SIG-M5 treated with dmso at 0.1 percent for 504 hours (cell line): ENCODE measurements at regions not wholly inside any gene's neighbourhood (a gene's known extent, or its start where the extent isn't known, plus 50 kb on each side); places are given as distances from the start of the nearest gene placed in this dataset.
"Not testable (repeated sequence)": the region's sequence is repeated elsewhere in the genome, so short reads cannot be mapped to it uniquely, and the experiment has no call there.

Experiments used
- DNase-seq: peaks from one replicate; lab custom pipeline; 2025; ENCODE audit not compliant: unreplicated experiment; lab: John Stamatoyannopoulos, UW

- not testable (repeated sequence) for DNase-seq
Observed at GRCh38 chr16:5162801-5163200, 65.2 kb upstream of the EEF2KMT start.

DNA sequence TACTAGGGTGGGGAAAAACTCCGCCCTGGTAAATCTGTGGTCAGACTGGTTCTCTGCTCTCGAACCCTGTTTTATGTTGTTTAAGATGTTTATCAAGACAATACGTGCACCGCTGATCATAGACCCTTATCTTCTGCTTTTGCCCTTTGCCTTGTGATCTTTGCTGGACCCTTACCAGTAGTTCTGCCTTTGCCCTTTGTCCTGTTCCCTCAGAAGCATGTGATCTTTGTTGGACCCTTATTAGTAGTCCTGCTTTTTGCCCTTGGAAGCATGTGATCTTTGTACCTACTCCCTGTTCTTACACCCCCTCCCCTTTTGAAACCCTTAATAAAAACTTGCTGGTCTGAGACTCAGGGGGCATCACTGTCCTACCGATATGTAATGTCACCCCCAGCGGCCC is 64.3 kb upstream of the EEF2KMT start:
- not testable (repeated sequence) for DNase-seq

- not testable (repeated sequence) for DNase-seq
Observed at GRCh38 chr16:5160010-5160409, 62.4 kb upstream of the EEF2KMT start.

DNA sequence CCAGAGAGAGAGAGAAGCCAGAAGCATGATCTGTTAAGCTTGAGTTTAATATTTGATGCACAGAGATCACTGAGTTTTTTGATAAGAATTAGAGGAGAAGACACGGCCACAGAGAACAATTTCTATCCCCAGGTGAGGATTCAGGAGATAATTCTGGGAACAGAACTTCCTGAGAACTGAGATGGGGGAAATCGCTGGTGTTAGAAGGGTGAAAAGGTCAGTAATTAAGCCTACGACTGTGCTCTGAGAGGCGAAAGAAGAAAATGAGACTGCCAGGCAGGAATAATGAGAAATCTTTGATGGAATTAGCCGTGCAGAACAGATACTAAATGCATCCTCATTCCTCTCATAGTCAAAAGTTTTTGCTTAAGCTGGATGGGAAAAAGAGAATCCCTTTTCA is 61.9 kb upstream of the EEF2KMT start:
- DNase-seq = not testable (repeated sequence)

DNA sequence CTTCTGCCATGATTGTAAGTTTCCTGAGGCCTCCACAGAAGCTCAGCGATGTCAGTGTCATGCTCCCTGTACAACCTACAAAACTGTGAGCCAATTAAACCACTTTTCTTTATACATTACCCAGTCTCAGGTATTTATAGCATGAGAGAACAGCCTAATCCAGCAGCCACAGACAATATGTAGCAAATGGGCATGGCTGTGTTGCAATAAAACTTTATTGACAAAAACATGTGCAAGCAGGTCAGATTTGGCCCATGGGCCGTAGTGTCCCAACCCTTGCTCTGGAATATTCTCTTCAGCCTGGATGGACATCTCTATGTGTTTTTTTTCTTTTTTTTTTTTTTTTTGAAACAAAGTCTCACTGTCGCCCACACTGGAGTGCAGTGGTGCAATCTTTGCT is 60.9 kb upstream of the EEF2KMT start:
- DNase-seq = no peak

DNA sequence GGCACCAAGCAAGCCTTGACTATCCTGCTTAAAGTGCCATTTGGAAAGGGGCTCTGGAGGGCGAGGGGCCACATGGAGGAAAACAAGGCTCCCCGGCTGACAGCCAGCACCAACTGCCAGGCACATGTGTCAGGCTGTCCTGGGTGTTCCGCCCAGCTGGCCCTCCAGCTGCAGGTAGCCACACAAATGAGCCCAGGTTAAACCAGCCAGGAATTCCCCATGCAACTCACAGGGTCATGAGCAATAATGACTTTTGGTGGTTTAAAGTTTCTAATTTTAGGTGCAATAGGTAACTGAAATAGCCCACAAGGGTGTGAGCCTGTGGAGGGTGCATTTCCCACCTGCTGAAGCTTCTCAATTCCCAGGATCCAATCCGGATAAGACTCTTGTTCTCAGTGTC is 58.9 kb upstream of the EEF2KMT start:
- DNase-seq = not testable (repeated sequence)

DNA sequence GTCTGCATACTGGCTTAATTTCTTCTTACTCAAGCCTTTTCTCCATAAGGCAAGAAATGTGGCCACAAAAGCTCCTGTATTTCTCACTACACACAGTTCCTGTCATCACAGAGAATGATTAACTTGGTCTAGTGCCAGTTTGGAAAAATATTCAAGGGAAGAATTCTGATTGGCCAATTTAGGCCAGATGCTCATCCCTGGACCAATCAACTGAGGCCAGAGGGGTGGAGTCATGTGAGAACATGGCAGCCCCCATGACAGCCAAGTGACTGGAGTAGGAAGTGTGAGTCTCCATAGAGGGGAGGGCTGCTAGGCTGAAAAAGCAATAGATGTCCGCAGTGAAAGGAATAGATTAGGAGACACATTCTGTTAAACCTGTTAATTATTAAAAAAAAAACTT is 56.4 kb upstream of the EEF2KMT start:
- not testable (repeated sequence) for DNase-seq

DNA sequence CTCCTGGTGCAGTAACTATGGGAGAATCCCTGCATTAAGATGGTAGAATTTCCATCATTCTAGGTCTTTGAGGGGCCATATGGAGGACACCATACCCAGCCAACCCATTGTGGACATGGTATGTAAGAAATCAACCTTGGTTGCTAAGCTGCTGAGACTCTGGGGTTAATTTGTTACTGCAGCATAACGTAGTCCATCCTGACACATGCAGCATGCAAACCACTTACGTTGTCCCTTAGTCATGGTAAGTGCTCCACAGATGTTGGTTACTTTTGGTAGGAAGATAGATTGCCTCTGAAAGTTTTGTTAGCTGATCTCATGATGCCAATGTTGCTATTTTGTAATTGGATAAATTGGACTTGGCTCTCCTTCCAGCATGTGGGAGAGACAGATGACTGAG is 53.8 kb upstream of the EEF2KMT start:
- DNase-seq = not testable (repeated sequence)
